ENCODE measurements at regions not wholly inside any gene's neighbourhood (a gene's known extent, or its start where the extent isn't known, plus 50 kb on each side); places are given as distances from the start of the nearest gene placed in this dataset.

GRCh38 chr12:91801048-91801447 is 344.6 kb downstream of the BTG1 start:
- Histone ChIP-seq H3K9me3 (ENCODE audit: control insufficient read depth, insufficient read depth, low read depth, low read length) (no peaks in the 10 kb centered on the region), H3K36me3 (ENCODE audit: control insufficient read depth, insufficient read depth, low read length) (no peaks in the 10 kb centered on the region), H3K4me3 (ENCODE audit: low read depth in 2 of 2, low read length in 2 of 2) (no peak overlapping the region), H3K4me1 (ENCODE audit: control insufficient read depth, insufficient read depth, low read length) (no peaks in the 10 kb centered on the region), H3K27ac (ENCODE audit: low read length) (no peak overlapping the region), H3K27me3 (ENCODE audit: control insufficient read depth, insufficient read depth, low read length) (no peaks in the 10 kb centered on the region)
- no peak for DNase-seq (ENCODE audit: low read depth, low spot score)
- no TSS peak for BruUV-seq (replicated peaks)
- no peak for TF ChIP-seq POLR2AphosphoS5 (IDR thresholded peaks at IDR 0.05; ENCODE audit: low read depth, low read length)
- no peak for TF ChIP-seq REST (IDR thresholded peaks at IDR 0.05; ENCODE audit: insufficient read depth in 1 of 2, low read depth in 2 of 2, low read length in 1 of 2)
- no peak for TF ChIP-seq TCF7L2 (IDR thresholded peaks at IDR 0.05; ENCODE audit: low read depth, low read length)
- no peak for TF ChIP-seq CTCF (IDR thresholded peaks at IDR 0.05)
- TF ChIP-seq SIN3A (IDR thresholded peaks at IDR 0.05; ENCODE audit: borderline replicate concordance, insufficient read depth, low read depth, low read length) = no peak
- CTCF ChIA-PET = no interaction called here
- in situ Hi-C loops (cut with HindIII; ENCODE audit: low pct_unique_long_range_greater_than_20kb, low sequenced_read_pairs) = no loop called here
- intact Hi-C loops (cut with micrococcal nuclease; ENCODE audit: unreplicated experiment) = no loop called here
- ATAC-seq = no peak
- POLR2A ChIA-PET = no interaction called here

GRCh38 chr12:91793676-91794075 is 352.0 kb downstream of the BTG1 start:
- no peak for TF ChIP-seq REST (IDR thresholded peaks at IDR 0.05; ENCODE audit: insufficient read depth in 1 of 2, low read depth in 2 of 2, low read length in 1 of 2)
- TF ChIP-seq TCF7L2 (IDR thresholded peaks at IDR 0.05; ENCODE audit: low read depth, low read length) = no peak
- no peak for TF ChIP-seq POLR2AphosphoS5 (IDR thresholded peaks at IDR 0.05; ENCODE audit: low read depth, low read length)
- TF ChIP-seq CTCF (IDR thresholded peaks at IDR 0.05) = no peak
- no peak for TF ChIP-seq SIN3A (IDR thresholded peaks at IDR 0.05; ENCODE audit: borderline replicate concordance, insufficient read depth, low read depth, low read length)
- H3K4me3 ChIP-seq (ENCODE audit: low read depth in 2 of 2, low read length in 2 of 2) = no peak overlapping the region
- H3K27ac ChIP-seq (ENCODE audit: low read length) = no peak overlapping the region
- no peaks in the 10 kb centered on the region for H3K27me3 ChIP-seq (ENCODE audit: control insufficient read depth, insufficient read depth, low read length)
- ChIA-PET POLR2A (no interaction called here), CTCF (no interaction called here)
- no peaks in the 10 kb centered on the region for H3K4me1 ChIP-seq (ENCODE audit: control insufficient read depth, insufficient read depth, low read length)
- H3K9me3 ChIP-seq (ENCODE audit: control insufficient read depth, insufficient read depth, low read depth, low read length) = no peaks in the 10 kb centered on the region
- no peaks in the 10 kb centered on the region for H3K36me3 ChIP-seq (ENCODE audit: control insufficient read depth, insufficient read depth, low read length)
- no TSS peak for BruUV-seq (replicated peaks)
- no peak for ATAC-seq
- in situ Hi-C loops (cut with HindIII; ENCODE audit: low pct_unique_long_range_greater_than_20kb, low sequenced_read_pairs) (no loop called here), intact Hi-C loops (cut with micrococcal nuclease; ENCODE audit: unreplicated experiment) (no loop called here)
- no peak for DNase-seq (ENCODE audit: low read depth, low spot score)
